Activated CD4-positive, alpha-beta memory T cell treated with anti-CD3 and anti-CD28 coated beads, Interleukin-2, amount 10 ng/mL, durations not matched to agents 7 days and 5 days (primary cell): ENCODE measurements at regions not wholly inside any gene's neighbourhood (a gene's known extent, or its start where the extent isn't known, plus 50 kb on each side); places are given as distances from the start of the nearest gene placed in this dataset.

Source experiments
- CTCF ChIA-PET: fragments of 350-600 bp; sonication (Branson Sonifier 250); formaldehyde crosslinking; loops from one replicate; lab custom pipeline; 2021; ENCODE audit warnings: antibody characterized with exemption, inconsistent platforms; lab: Charles Lee
- POLR2A ChIA-PET: fragments of 350-600 bp; sonication (Branson Sonifier 250); formaldehyde crosslinking; loops from one replicate; lab custom pipeline; 2021; ENCODE audit warnings: antibody characterized with exemption; lab: Charles Lee
- DNase-seq: peaks from one replicate; pipeline ENCODE4 v3.0.0-alpha.2; 2020
- H3K27ac Mint-ChIP-seq: one replicate; pipeline ENCODE4 v1.8.0; 2021; ENCODE audit warnings: mild to moderate bottlenecking, mixed read lengths
- H3K27me3 Mint-ChIP-seq: one replicate; pipeline ENCODE4 v1.8.0; 2021; ENCODE audit warnings: mixed read lengths
- H3K36me3 Mint-ChIP-seq: one replicate; pipeline ENCODE4 v1.8.0; 2021; ENCODE audit warnings: low read depth, mixed read lengths
- H3K4me1 Mint-ChIP-seq: one replicate; pipeline ENCODE4 v1.8.0; 2021; ENCODE audit warnings: mixed read lengths
- H3K4me3 Mint-ChIP-seq: one replicate; pipeline ENCODE4 v1.8.0; 2021; ENCODE audit warnings: mild to moderate bottlenecking, mixed read lengths
- H3K9me3 Mint-ChIP-seq: one replicate; pipeline ENCODE4 v1.8.0; 2021; ENCODE audit warnings: mixed read lengths

- Mint-ChIP-seq H3K36me3 (no peaks in the 10 kb centered on the region), H3K27me3 (no peaks in the 10 kb centered on the region), H3K27ac (no peak overlapping the region), H3K4me1 (no peaks in the 10 kb centered on the region), H3K4me3 (no peak overlapping the region), H3K9me3 (peaks cover 3% of the 10 kb centered on the region)
- no peak for DNase-seq
- ChIA-PET CTCF (no interaction called here), POLR2A (no interaction called here)
Measured at GRCh38 chr19:31960474-31960873, 384.9 kb upstream of the ZNF507 start.

- no peak overlapping the region for H3K27ac Mint-ChIP-seq
- no peak overlapping the region for H3K4me3 Mint-ChIP-seq
- ChIA-PET CTCF (no interaction called here), POLR2A (no interaction called here)
- DNase-seq, result no peak
- H3K27me3 Mint-ChIP-seq, result no peaks in the 10 kb centered on the region
- H3K9me3 Mint-ChIP-seq, result peaks cover 3% of the 10 kb centered on the region
- no peaks in the 10 kb centered on the region for H3K4me1 Mint-ChIP-seq
- H3K36me3 Mint-ChIP-seq, result no peaks in the 10 kb centered on the region
Measured at GRCh38 chr19:31961191-31961590, 384.2 kb upstream of the ZNF507 start.

GRCh38 chr19:31961667-31962066 is 383.7 kb upstream of the ZNF507 start:
- Mint-ChIP-seq H3K27ac (no peak overlapping the region), H3K36me3 (no peaks in the 10 kb centered on the region), H3K4me1 (no peaks in the 10 kb centered on the region), H3K9me3 (peaks cover 3% of the 10 kb centered on the region), H3K27me3 (no peaks in the 10 kb centered on the region), H3K4me3 (no peak overlapping the region)
- DNase-seq, result no peak
- ChIA-PET POLR2A (no interaction called here), CTCF (no interaction called here)

GRCh38 chr19:31962561-31962996 is 382.8 kb upstream of the ZNF507 start:
- no peak for DNase-seq
- Mint-ChIP-seq H3K36me3 (no peaks in the 10 kb centered on the region), H3K27ac (no peak overlapping the region), H3K9me3 (peaks cover 3% of the 10 kb centered on the region), H3K27me3 (no peaks in the 10 kb centered on the region), H3K4me3 (no peak overlapping the region), H3K4me1 (no peaks in the 10 kb centered on the region)
- CTCF ChIA-PET, result no interaction called here
- POLR2A ChIA-PET, result no interaction called here

GRCh38 chr19:31963746-31964145 is 381.7 kb upstream of the ZNF507 start:
- Mint-ChIP-seq H3K36me3 (no peaks in the 10 kb centered on the region), H3K27ac (no peak overlapping the region), H3K9me3 (peaks cover 3% of the 10 kb centered on the region), H3K4me3 (no peak overlapping the region), H3K4me1 (no peaks in the 10 kb centered on the region), H3K27me3 (no peaks in the 10 kb centered on the region)
- ChIA-PET POLR2A (no interaction called here), CTCF (no interaction called here)
- no peak for DNase-seq

- Mint-ChIP-seq H3K4me3 (no peak overlapping the region), H3K36me3 (no peaks in the 10 kb centered on the region), H3K9me3 (peaks cover 3% of the 10 kb centered on the region), H3K27me3 (no peaks in the 10 kb centered on the region), H3K27ac (no peak overlapping the region), H3K4me1 (no peaks in the 10 kb centered on the region)
- ChIA-PET CTCF (no interaction called here), POLR2A (no interaction called here)
- no peak for DNase-seq
Measured at GRCh38 chr19:31969016-31969415, 376.4 kb upstream of the ZNF507 start.

GRCh38 chr19:31970027-31970461 is 375.4 kb upstream of the ZNF507 start:
- ChIA-PET CTCF (no interaction called here), POLR2A (no interaction called here)
- H3K27ac Mint-ChIP-seq, result no peak overlapping the region
- DNase-seq, result no peak
- H3K4me3 Mint-ChIP-seq, result no peak overlapping the region
- H3K4me1 Mint-ChIP-seq, result no peaks in the 10 kb centered on the region
- H3K27me3 Mint-ChIP-seq, result no peaks in the 10 kb centered on the region
- H3K36me3 Mint-ChIP-seq, result no peaks in the 10 kb centered on the region
- H3K9me3 Mint-ChIP-seq, result no peaks in the 10 kb centered on the region

GRCh38 chr19:31974290-31974689 is 371.1 kb upstream of the ZNF507 start:
- H3K27ac Mint-ChIP-seq, result no peak overlapping the region
- H3K4me3 Mint-ChIP-seq, result no peak overlapping the region
- no peaks in the 10 kb centered on the region for H3K36me3 Mint-ChIP-seq
- H3K27me3 Mint-ChIP-seq, result no peaks in the 10 kb centered on the region
- ChIA-PET POLR2A (no interaction called here), CTCF (no interaction called here)
- H3K4me1 Mint-ChIP-seq, result no peaks in the 10 kb centered on the region
- no peak for DNase-seq
- H3K9me3 Mint-ChIP-seq, result no peaks in the 10 kb centered on the region

- Mint-ChIP-seq H3K36me3 (no peaks in the 10 kb centered on the region), H3K27ac (no peak overlapping the region), H3K27me3 (no peaks in the 10 kb centered on the region), H3K4me3 (no peak overlapping the region), H3K4me1 (no peaks in the 10 kb centered on the region), H3K9me3 (no peaks in the 10 kb centered on the region)
- ChIA-PET POLR2A (no interaction called here), CTCF (no interaction called here)
- DNase-seq, result no peak
Measured at GRCh38 chr19:31974941-31975340, 370.5 kb upstream of the ZNF507 start.

GRCh38 chr19:31975461-31975860 is 369.9 kb upstream of the ZNF507 start:
- H3K27me3 Mint-ChIP-seq, result no peaks in the 10 kb centered on the region
- H3K4me3 Mint-ChIP-seq, result no peak overlapping the region
- ChIA-PET POLR2A (no interaction called here), CTCF (no interaction called here)
- H3K4me1 Mint-ChIP-seq, result no peaks in the 10 kb centered on the region
- no peaks in the 10 kb centered on the region for H3K36me3 Mint-ChIP-seq
- no peak overlapping the region for H3K27ac Mint-ChIP-seq
- H3K9me3 Mint-ChIP-seq, result no peaks in the 10 kb centered on the region
- DNase-seq, result no peak

GRCh38 chr19:31976775-31977536 is 368.5 kb upstream of the ZNF507 start:
- H3K4me3 Mint-ChIP-seq, result no peak overlapping the region
- ChIA-PET POLR2A (no interaction called here), CTCF (no interaction called here)
- no peaks in the 10 kb centered on the region for H3K27me3 Mint-ChIP-seq
- H3K9me3 Mint-ChIP-seq, result no peaks in the 10 kb centered on the region
- no peaks in the 10 kb centered on the region for H3K36me3 Mint-ChIP-seq
- no peak for DNase-seq
- H3K27ac Mint-ChIP-seq, result no peak overlapping the region
- H3K4me1 Mint-ChIP-seq, result no peaks in the 10 kb centered on the region

GRCh38 chr19:31979362-31979761 is 366.0 kb upstream of the ZNF507 start:
- ChIA-PET CTCF (no interaction called here), POLR2A (no interaction called here)
- Mint-ChIP-seq H3K4me1 (no peaks in the 10 kb centered on the region), H3K27me3 (no peaks in the 10 kb centered on the region), H3K36me3 (no peaks in the 10 kb centered on the region), H3K4me3 (no peak overlapping the region), H3K9me3 (no peaks in the 10 kb centered on the region), H3K27ac (no peak overlapping the region)
- DNase-seq, result no peak

GRCh38 chr19:31979949-31980670 is 365.3 kb upstream of the ZNF507 start:
- Mint-ChIP-seq H3K36me3 (no peaks in the 10 kb centered on the region), H3K9me3 (peaks cover 3% of the 10 kb centered on the region), H3K27ac (no peak overlapping the region), H3K4me1 (no peaks in the 10 kb centered on the region), H3K27me3 (no peaks in the 10 kb centered on the region), H3K4me3 (no peak overlapping the region)
- ChIA-PET POLR2A (no interaction called here), CTCF (no interaction called here)
- no peak for DNase-seq

- Mint-ChIP-seq H3K4me3 (no peak overlapping the region), H3K27me3 (no peaks in the 10 kb centered on the region), H3K4me1 (no peaks in the 10 kb centered on the region), H3K9me3 (peaks cover 7% of the 10 kb centered on the region), H3K27ac (no peak overlapping the region), H3K36me3 (no peaks in the 10 kb centered on the region)
- ChIA-PET POLR2A (no interaction called here), CTCF (no interaction called here)
- no peak for DNase-seq
Measured at GRCh38 chr19:31980796-31981195, 364.6 kb upstream of the ZNF507 start.
